ENCODE measurements at regions not wholly inside any gene's neighbourhood (a gene's known extent, or its start where the extent isn't known, plus 50 kb on each side); places are given as distances from the start of the nearest gene placed in this dataset.

- Histone ChIP-seq H3K79me2 (ENCODE audit: control insufficient read depth, insufficient read depth, low read length) (no peaks in the 10 kb centered on the region), H3K36me3 (ENCODE audit: control insufficient read depth, insufficient read depth, low read length) (no peaks in the 10 kb centered on the region), H3K4me1 (ENCODE audit: control insufficient read depth, extremely low read depth, insufficient read depth, low read length) (no peaks in the 10 kb centered on the region), H3K27me3 (ENCODE audit: control insufficient read depth, insufficient read depth, low read length) (no peaks in the 10 kb centered on the region), H4K20me1 (ENCODE audit: control insufficient read depth, extremely low read depth, insufficient read depth, low read length) (no peaks in the 10 kb centered on the region), H3K4me2 (ENCODE audit: extremely low read depth, insufficient read depth, low read length) (no peak overlapping the region), H2AFZ (ENCODE audit: low read length) (no peak overlapping the region), H3K9me3 (ENCODE audit: control insufficient read depth, insufficient read depth, low read depth, low read length) (no peaks in the 10 kb centered on the region), H3K27ac (ENCODE audit: insufficient read depth, low read length) (no peak overlapping the region), H3K9ac (ENCODE audit: insufficient read depth, low read length) (no peak overlapping the region), H3K4me3 (replicated peaks in 1 of 4; ENCODE audit: control extremely low read depth in 1 of 4, insufficient read depth in 1 of 4, low read depth in 3 of 4, low read length in 4 of 4) (no peak overlapping the region)
- no peak for DNase-seq (ENCODE audit: low read depth in 2 of 2)
- TF ChIP-seq, protein P1, sequence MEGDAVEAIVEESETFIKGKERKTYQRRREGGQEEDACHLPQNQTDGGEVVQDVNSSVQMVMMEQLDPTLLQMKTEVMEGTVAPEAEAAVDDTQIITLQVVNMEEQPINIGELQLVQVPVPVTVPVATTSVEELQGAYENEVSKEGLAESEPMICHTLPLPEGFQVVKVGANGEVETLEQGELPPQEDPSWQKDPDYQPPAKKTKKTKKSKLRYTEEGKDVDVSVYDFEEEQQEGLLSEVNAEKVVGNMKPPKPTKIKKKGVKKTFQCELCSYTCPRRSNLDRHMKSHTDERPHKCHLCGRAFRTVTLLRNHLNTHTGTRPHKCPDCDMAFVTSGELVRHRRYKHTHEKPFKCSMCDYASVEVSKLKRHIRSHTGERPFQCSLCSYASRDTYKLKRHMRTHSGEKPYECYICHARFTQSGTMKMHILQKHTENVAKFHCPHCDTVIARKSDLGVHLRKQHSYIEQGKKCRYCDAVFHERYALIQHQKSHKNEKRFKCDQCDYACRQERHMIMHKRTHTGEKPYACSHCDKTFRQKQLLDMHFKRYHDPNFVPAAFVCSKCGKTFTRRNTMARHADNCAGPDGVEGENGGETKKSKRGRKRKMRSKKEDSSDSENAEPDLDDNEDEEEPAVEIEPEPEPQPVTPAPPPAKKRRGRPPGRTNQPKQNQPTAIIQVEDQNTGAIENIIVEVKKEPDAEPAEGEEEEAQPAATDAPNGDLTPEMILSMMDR (conservative IDR thresholded peaks at IDR 0.05 in 1 of 2, IDR thresholded peaks at IDR 0.05 in 1 of 2; ENCODE audit: low read depth in 1 of 2, low read length in 2 of 2): no peak
- TF ChIP-seq EZH2 (IDR thresholded peaks at IDR 0.05; ENCODE audit: low read length, missing control alignments): no peak
Measured at GRCh38 chr17:34820922-34821321, 140.3 kb downstream of the CCT6B start.

GRCh38 chr17:34820248-34820801 is 140.9 kb downstream of the CCT6B start:
- Histone ChIP-seq H3K9ac (ENCODE audit: insufficient read depth, low read length) (no peak overlapping the region), H3K9me3 (ENCODE audit: control insufficient read depth, insufficient read depth, low read depth, low read length) (no peaks in the 10 kb centered on the region), H3K4me1 (ENCODE audit: control insufficient read depth, extremely low read depth, insufficient read depth, low read length) (no peaks in the 10 kb centered on the region), H3K36me3 (ENCODE audit: control insufficient read depth, insufficient read depth, low read length) (no peaks in the 10 kb centered on the region), H3K27ac (ENCODE audit: insufficient read depth, low read length) (no peak overlapping the region), H4K20me1 (ENCODE audit: control insufficient read depth, extremely low read depth, insufficient read depth, low read length) (no peaks in the 10 kb centered on the region), H3K4me3 (replicated peaks in 1 of 4; ENCODE audit: control extremely low read depth in 1 of 4, insufficient read depth in 1 of 4, low read depth in 3 of 4, low read length in 4 of 4) (no peak overlapping the region), H3K27me3 (ENCODE audit: control insufficient read depth, insufficient read depth, low read length) (no peaks in the 10 kb centered on the region), H3K79me2 (ENCODE audit: control insufficient read depth, insufficient read depth, low read length) (no peaks in the 10 kb centered on the region), H3K4me2 (ENCODE audit: extremely low read depth, insufficient read depth, low read length) (no peak overlapping the region), H2AFZ (ENCODE audit: low read length) (no peak overlapping the region)
- DNase-seq (ENCODE audit: low read depth in 2 of 2): no peak
- TF ChIP-seq EZH2 (IDR thresholded peaks at IDR 0.05; ENCODE audit: low read length, missing control alignments): no peak

DNA sequence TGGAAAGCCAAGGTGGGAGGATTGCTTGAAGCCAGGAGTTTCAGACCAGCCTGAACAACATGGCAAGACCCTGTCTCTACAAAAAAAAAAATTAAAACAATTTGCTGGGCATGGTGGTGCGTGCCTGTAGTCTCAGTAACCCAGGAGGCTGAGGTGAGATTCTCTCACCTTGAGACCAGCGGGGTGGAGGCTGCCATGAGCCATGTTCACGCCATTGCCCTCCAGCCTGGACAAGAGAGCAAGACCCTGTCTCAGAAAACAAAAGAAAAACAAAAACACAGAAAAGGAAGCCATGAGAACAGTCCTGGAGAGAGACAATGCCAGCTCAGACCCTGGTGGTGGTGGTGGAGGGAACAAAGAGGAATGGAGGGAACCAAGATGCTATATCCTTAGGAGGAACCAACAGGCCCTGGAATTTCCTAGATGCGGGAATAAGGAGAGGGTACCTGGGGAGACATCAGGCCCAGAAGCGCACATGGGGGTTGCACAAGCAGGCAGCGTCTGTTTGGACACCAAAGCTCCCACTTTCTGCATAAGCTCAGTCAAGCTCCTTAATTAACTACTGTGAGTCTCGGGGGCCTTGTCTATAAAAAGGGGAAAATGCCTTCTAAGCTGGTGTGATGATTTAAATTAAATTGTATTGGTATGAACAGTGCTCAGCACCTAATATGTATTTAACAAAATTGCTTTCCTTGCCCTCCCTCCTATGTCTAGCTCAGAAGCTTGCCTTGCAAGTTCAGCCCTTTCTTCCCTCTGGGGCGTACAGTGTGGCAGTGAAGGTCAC is 143.8 kb downstream of the CCT6B start:
- Histone ChIP-seq H2AFZ (ENCODE audit: low read length) (no peak overlapping the region), H3K9ac (ENCODE audit: insufficient read depth, low read length) (no peak overlapping the region), H3K79me2 (ENCODE audit: control insufficient read depth, insufficient read depth, low read length) (no peaks in the 10 kb centered on the region), H3K27ac (ENCODE audit: insufficient read depth, low read length) (no peak overlapping the region), H3K4me2 (ENCODE audit: extremely low read depth, insufficient read depth, low read length) (no peak overlapping the region), H3K4me1 (ENCODE audit: control insufficient read depth, extremely low read depth, insufficient read depth, low read length) (no peaks in the 10 kb centered on the region), H3K9me3 (ENCODE audit: control insufficient read depth, insufficient read depth, low read depth, low read length) (no peaks in the 10 kb centered on the region), H3K36me3 (ENCODE audit: control insufficient read depth, insufficient read depth, low read length) (no peaks in the 10 kb centered on the region), H3K27me3 (ENCODE audit: control insufficient read depth, insufficient read depth, low read length) (no peaks in the 10 kb centered on the region), H4K20me1 (ENCODE audit: control insufficient read depth, extremely low read depth, insufficient read depth, low read length) (no peaks in the 10 kb centered on the region), H3K4me3 (replicated peaks in 1 of 4; ENCODE audit: control extremely low read depth in 1 of 4, insufficient read depth in 1 of 4, low read depth in 3 of 4, low read length in 4 of 4) (no peak overlapping the region)
- no peak for TF ChIP-seq EZH2 (IDR thresholded peaks at IDR 0.05; ENCODE audit: low read length, missing control alignments)
- TF ChIP-seq, protein P1 (conservative IDR thresholded peaks at IDR 0.05 in 1 of 2, IDR thresholded peaks at IDR 0.05 in 1 of 2; ENCODE audit: low read depth in 1 of 2, low read length in 2 of 2): no peak
- DNase-seq (ENCODE audit: low read depth in 2 of 2): no peak

Data from fibroblast of lung (primary cell).